NB4 (cell line): ENCODE measurements at regions not wholly inside any gene's neighbourhood (a gene's known extent, or its start where the extent isn't known, plus 50 kb on each side); places are given as distances from the start of the nearest gene placed in this dataset.

Experiments
- CTCF ChIP-seq: IDR thresholded peaks from one replicate; pipeline ENCODE4 v1.5.1; 2012; ENCODE audit warnings: low read depth, low read length
- MYC ChIP-seq: IDR thresholded peaks from 2 replicates; pipeline ENCODE4 v1.6.1; 2011; ENCODE audit warnings: low read depth, low read length
- POLR2A ChIP-seq: IDR thresholded peaks from 2 replicates; pipeline ENCODE4 v1.6.1; 2011; ENCODE audit warnings: mild to moderate bottlenecking; ENCODE audit not compliant: insufficient read length; ENCODE audit errors: extremely low read depth

DNA sequence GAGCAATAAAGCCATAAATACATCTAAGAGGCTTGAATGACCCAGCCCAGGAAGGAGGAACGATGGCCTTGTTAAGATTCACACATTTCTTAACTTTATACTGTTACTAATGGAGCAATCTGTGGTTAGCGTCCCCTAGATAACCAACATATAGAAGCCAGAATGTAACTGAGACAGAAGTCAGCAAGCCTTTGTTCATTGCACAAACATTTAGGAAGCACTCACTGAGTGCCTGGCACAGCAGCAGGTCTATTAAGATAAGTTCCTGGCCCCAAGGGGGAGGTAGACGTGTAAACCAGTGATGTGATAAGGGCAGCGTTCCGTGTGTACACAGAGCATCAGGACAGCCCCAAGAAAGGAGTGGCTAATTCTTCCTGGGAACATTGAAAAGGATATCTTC is 63.6 kb upstream of the ATL2 start:
- no peak for TF ChIP-seq POLR2A
- TF ChIP-seq CTCF: no peak
- TF ChIP-seq MYC: no peak
